HEK293 (cell line): ENCODE measurements at regions not wholly inside any gene's neighbourhood (a gene's known extent, or its start where the extent isn't known, plus 50 kb on each side); places are given as distances from the start of the nearest gene placed in this dataset.

ENCODE experiments used
- CTCF ChIA-PET: fragments of 350-600 bp; formaldehyde crosslinking; extraction: SDS; loops from one replicate; lab custom pipeline; 2021; ENCODE audit warnings: antibody characterized with exemption; lab: Yijun Ruan, JAX
- POLR2A ChIA-PET: fragments of 300-600 bp; formaldehyde crosslinking; extraction: SDS; loops from one replicate; lab custom pipeline; 2020; ENCODE audit warnings: antibody characterized with exemption, inconsistent platforms; lab: Yijun Ruan, JAX
- H3K27ac ChIP-seq: fragments of 200-500 bp; sonication (Bioruptor generic); 2 replicates; pipeline ENCODE4 v1.5.1; 2014; ENCODE audit warnings: low read depth, low read length, control low read depth, inconsistent platforms; ENCODE audit errors: extremely low read depth
- H3K36me3 ChIP-seq, 2 experiments: fragments of 200-500 bp in 1 of 2; sonication (Bioruptor generic) in 1 of 2; 1 replicate in 1 of 2; 2 replicates in 1 of 2; pipeline ENCODE4 v1.5.1; 2014 to 2017; ENCODE audit warnings: inconsistent platforms in 2 of 2, low read length in 2 of 2; ENCODE audit not compliant: control insufficient read depth in 2 of 2, insufficient read depth in 1 of 2
- H3K4me1 ChIP-seq: fragments of 200-500 bp; sonication (Bioruptor generic); 2 replicates; pipeline ENCODE4 v1.5.1; 2014; ENCODE audit warnings: mild to moderate bottlenecking, low read length, inconsistent platforms; ENCODE audit not compliant: control insufficient read depth, insufficient read depth
- H3K4me3 ChIP-seq: 2 replicates; pipeline ENCODE4 v1.5.1; 2011; ENCODE audit warnings: low read depth, mild to moderate bottlenecking, control low read depth, low read length, moderate library complexity
- H3K9me3 ChIP-seq: fragments of 200-500 bp; sonication (Bioruptor generic); 2 replicates; pipeline ENCODE4 v1.5.1; 2014; ENCODE audit warnings: low read depth, low read length, inconsistent platforms; ENCODE audit not compliant: control insufficient read depth, insufficient read depth
- BCL6B ChIP-seq: fragments of 450-650 bp; formaldehyde crosslinking; IDR thresholded peaks from 2 replicates; pipeline ENCODE4 v1.5.1; 2017; ENCODE audit warnings: missing biosample characterization, missing genetic modification characterization
- HIC1 ChIP-seq: fragments of 450-650 bp; formaldehyde crosslinking; IDR thresholded peaks from 2 replicates; pipeline ENCODE4 v1.5.1; 2016; ENCODE audit warnings: missing biosample characterization, missing genetic modification characterization
- INSM2 ChIP-seq: fragments of 450-650 bp; formaldehyde crosslinking; IDR thresholded peaks from 2 replicates; pipeline ENCODE4 v1.5.1; 2016; ENCODE audit warnings: missing biosample characterization, missing genetic modification characterization
- KLF16 ChIP-seq: fragments of 450-650 bp; formaldehyde crosslinking; IDR thresholded peaks from 2 replicates; pipeline ENCODE4 v1.5.1; 2017; ENCODE audit warnings: missing biosample characterization, missing genetic modification characterization
- REST ChIP-seq: fragments of 450-650 bp; formaldehyde crosslinking; IDR thresholded peaks from 2 replicates; pipeline ENCODE4 v1.5.1; 2016; ENCODE audit warnings: missing biosample characterization, missing genetic modification characterization
- SCRT2 ChIP-seq: fragments of 450-650 bp; formaldehyde crosslinking; IDR thresholded peaks from 2 replicates; pipeline ENCODE4 v1.5.1; 2016; ENCODE audit warnings: missing biosample characterization, missing genetic modification characterization
- ZBTB48 ChIP-seq: fragments of 450-650 bp; formaldehyde crosslinking; IDR thresholded peaks from 2 replicates; pipeline ENCODE4 v1.5.1; 2016; ENCODE audit warnings: missing biosample characterization, missing genetic modification characterization
- ZEB2 ChIP-seq: fragments of 450-650 bp; formaldehyde crosslinking; IDR thresholded peaks from 2 replicates; pipeline ENCODE4 v1.5.1; 2016; ENCODE audit warnings: missing biosample characterization, missing genetic modification characterization
- ZNF148 ChIP-seq: fragments of 450-650 bp; formaldehyde crosslinking; IDR thresholded peaks from 2 replicates; pipeline ENCODE4 v1.5.0; 2017; ENCODE audit warnings: missing biosample characterization, missing genetic modification characterization, borderline replicate concordance
- ZNF157 ChIP-seq: fragments of 450-650 bp; formaldehyde crosslinking; IDR thresholded peaks from 2 replicates; pipeline ENCODE4 v1.5.1; 2016; ENCODE audit warnings: missing biosample characterization, missing genetic modification characterization
- ZNF169 ChIP-seq: fragments of 450-650 bp; formaldehyde crosslinking; IDR thresholded peaks from 2 replicates; pipeline ENCODE4 v1.5.1; 2016; ENCODE audit warnings: missing biosample characterization, missing genetic modification characterization
- ZNF18 ChIP-seq: fragments of 450-650 bp; formaldehyde crosslinking; IDR thresholded peaks from 2 replicates; pipeline ENCODE4 v1.5.1; 2016; ENCODE audit warnings: missing biosample characterization, missing genetic modification characterization
- ZNF19 ChIP-seq: fragments of 450-650 bp; formaldehyde crosslinking; IDR thresholded peaks from 2 replicates; pipeline ENCODE4; 2016; ENCODE audit warnings: missing biosample characterization, missing genetic modification characterization, low read depth
- ZNF211 ChIP-seq: fragments of 450-650 bp; formaldehyde crosslinking; IDR thresholded peaks from 2 replicates; pipeline ENCODE4 v1.5.1; 2016; ENCODE audit warnings: low read depth, missing biosample characterization, missing genetic modification characterization
- ZNF239 ChIP-seq: fragments of 450-650 bp; formaldehyde crosslinking; IDR thresholded peaks from 2 replicates; pipeline ENCODE4 v1.5.1; 2016; ENCODE audit warnings: missing biosample characterization, missing genetic modification characterization
- ZNF292 ChIP-seq: fragments of 450-650 bp; formaldehyde crosslinking; IDR thresholded peaks from 2 replicates; pipeline ENCODE4 v1.5.1; 2016; ENCODE audit warnings: low read depth, missing biosample characterization, missing genetic modification characterization, borderline replicate concordance
- ZNF423 ChIP-seq: fragments of 450-650 bp; formaldehyde crosslinking; IDR thresholded peaks from 2 replicates; pipeline ENCODE4 v1.5.1; 2016; ENCODE audit warnings: missing biosample characterization, missing genetic modification characterization
- ZNF48 ChIP-seq: fragments of 450-650 bp; formaldehyde crosslinking; IDR thresholded peaks from 2 replicates; pipeline ENCODE4 v1.5.1; 2016; ENCODE audit warnings: missing biosample characterization, missing genetic modification characterization
- ZNF600 ChIP-seq: fragments of 450-650 bp; formaldehyde crosslinking; IDR thresholded peaks from 2 replicates; pipeline ENCODE4 v1.5.1; 2016; ENCODE audit warnings: missing biosample characterization, missing genetic modification characterization
- ZNF658 ChIP-seq: fragments of 450-650 bp; formaldehyde crosslinking; IDR thresholded peaks from 2 replicates; pipeline ENCODE4; 2016; ENCODE audit warnings: missing biosample characterization, missing genetic modification characterization

GRCh38 chr3:13164893-13165492, 91.8 kb upstream of the IQSEC1 start:
- H3K4me3 ChIP-seq = no peak overlapping the region
- TF ChIP-seq ZNF18 (tag by site-specific recombination) (no peak), SCRT2 (tag by site-specific recombination) (peak; percentile 61; the same call in 1 of the 2 replicates), ZNF148 (tag by site-specific recombination) (no peak), ZNF292 (no peak), REST (no peak), BCL6B (tag by site-specific recombination) (no peak), ZNF239 (tag by site-specific recombination) (no peak), ZNF169 (tag by site-specific recombination) (no peak), INSM2 (tag by site-specific recombination) (no peak), ZNF19 (tag by site-specific recombination) (no peak), ZNF600 (tag by site-specific recombination) (peak; percentile 47; the same call in 1 of the 2 replicates), ZNF157 (tag by site-specific recombination) (no peak), ZEB2 (tag by site-specific recombination) (no peak)
- TF ChIP-seq, all 188 proteins: peak for 2
- Histone ChIP-seq H3K4me1 (no peaks in the 10 kb centered on the region), H3K27ac (no peak overlapping the region), H3K36me3 (no peaks in the 10 kb centered on the region), H3K9me3 (no peaks in the 10 kb centered on the region)
- ChIA-PET CTCF (interaction anchor here (0.6 to 0.7 kb wide), 2 partner anchors 62 to 74 kb away, joined by 3 read pairs; no protein-coding TSS in a partner anchor), POLR2A (no interaction called here)

GRCh38 chr3:13163848-13164382, 90.7 kb upstream of the IQSEC1 start:
- POLR2A ChIA-PET = no interaction called here
- Histone ChIP-seq H3K36me3 (no peaks in the 10 kb centered on the region), H3K9me3 (no peaks in the 10 kb centered on the region), H3K27ac (no peak overlapping the region), H3K4me3 (no peak overlapping the region), H3K4me1 (no peaks in the 10 kb centered on the region)
- CTCF ChIA-PET = no interaction called here
- TF ChIP-seq ZNF423 (tag by site-specific recombination) = no peak
- no peak for TF ChIP-seq KLF16 (tag by site-specific recombination)
- no peak for TF ChIP-seq ZNF658 (tag by site-specific recombination)
- no peak for TF ChIP-seq ZNF211 (tag by site-specific recombination)
- no peak for TF ChIP-seq ZNF48 (tag by site-specific recombination)
- TF ChIP-seq HIC1 (tag by site-specific recombination) = no peak
- no peak for TF ChIP-seq BCL6B (tag by site-specific recombination)
- TF ChIP-seq ZBTB48 (tag by site-specific recombination) = no peak
